ENCODE measurements at regions not wholly inside any gene's neighbourhood (a gene's known extent, or its start where the extent isn't known, plus 50 kb on each side); places are given as distances from the start of the nearest gene placed in this dataset.
"Not testable (repeated sequence)": the region's sequence is repeated elsewhere in the genome, so short reads cannot be mapped to it uniquely, and the experiment has no call there.

GRCh38 chr4:98828801-98829200 is 100.1 kb downstream of the EIF4E start:
- DNase-seq (ENCODE audit: low read depth), result no peak

- DNase-seq (ENCODE audit: low read depth), result no peak
Observed at GRCh38 chr4:98827661-98828060, 101.3 kb downstream of the EIF4E start.

DNA sequence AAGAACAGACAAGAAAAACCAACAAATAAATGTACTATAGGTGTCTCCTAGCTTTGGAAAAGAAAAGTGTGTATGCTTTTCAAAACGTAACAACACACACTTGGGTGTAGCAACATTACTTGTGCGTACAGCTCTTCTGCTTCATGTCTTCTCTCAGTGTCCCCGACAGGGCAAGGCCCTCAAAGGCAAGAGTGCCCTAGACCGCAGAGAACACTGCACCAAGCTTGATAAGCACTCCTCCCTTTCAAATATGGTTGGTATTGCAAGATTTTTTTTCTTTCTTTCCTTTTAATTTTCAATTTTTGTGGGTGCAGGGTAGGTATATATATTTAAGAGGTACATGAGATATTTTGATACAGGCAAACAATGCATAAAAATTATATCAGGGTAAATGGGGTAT is 106.8 kb downstream of the EIF4E start:
- no peak for DNase-seq (ENCODE audit: low read depth)

DNA sequence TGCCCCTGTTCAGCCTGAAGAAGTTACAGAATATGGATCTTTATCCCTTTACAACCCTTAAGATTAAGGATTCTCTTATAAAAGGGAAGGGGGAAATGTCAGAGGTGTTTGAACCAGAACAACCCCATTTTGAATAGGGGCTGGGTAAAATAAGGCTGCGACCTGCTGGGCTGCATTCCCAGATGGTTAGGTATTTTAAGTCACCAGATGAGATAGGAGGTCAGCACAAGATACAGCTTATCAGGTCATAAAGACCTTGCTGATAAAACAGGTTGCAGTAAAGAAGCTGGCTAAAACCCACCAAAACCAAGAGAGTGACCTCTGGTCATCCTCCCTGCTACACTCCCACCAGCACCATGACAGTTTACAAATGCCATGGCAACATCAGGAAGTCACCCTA is 110.8 kb downstream of the EIF4E start:
- DNase-seq (ENCODE audit: low read depth), result not testable (repeated sequence)

- DNase-seq (ENCODE audit: low read depth), result no peak
Observed at GRCh38 chr4:98816816-98817215, 112.1 kb downstream of the EIF4E start.

DNA sequence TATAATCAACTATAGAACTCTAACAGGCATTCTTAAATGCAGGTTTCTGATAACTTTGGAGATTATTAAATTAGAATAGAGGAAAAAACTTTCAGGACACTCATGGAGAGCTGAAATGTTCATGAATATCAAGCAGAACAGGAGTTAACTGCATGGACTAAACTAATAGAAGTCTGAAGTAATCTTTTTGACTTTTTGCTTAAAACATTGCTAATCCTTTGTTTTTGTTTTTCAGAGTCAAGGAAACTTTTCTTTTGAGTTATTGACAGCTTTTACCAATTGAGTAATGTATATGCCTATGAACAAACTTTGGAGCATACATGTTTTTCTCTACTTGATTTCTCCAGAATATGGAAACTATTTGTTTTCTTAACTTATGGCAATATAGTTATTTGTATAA is 112.5 kb downstream of the EIF4E start:
- no peak for DNase-seq (ENCODE audit: low read depth)

GRCh38 chr4:98804403-98804802 is 124.5 kb downstream of the EIF4E start:
- DNase-seq (ENCODE audit: low read depth), result no peak

GRCh38 chr4:98803251-98803650 is 125.7 kb downstream of the EIF4E start:
- DNase-seq (ENCODE audit: low read depth), result no peak

DNA sequence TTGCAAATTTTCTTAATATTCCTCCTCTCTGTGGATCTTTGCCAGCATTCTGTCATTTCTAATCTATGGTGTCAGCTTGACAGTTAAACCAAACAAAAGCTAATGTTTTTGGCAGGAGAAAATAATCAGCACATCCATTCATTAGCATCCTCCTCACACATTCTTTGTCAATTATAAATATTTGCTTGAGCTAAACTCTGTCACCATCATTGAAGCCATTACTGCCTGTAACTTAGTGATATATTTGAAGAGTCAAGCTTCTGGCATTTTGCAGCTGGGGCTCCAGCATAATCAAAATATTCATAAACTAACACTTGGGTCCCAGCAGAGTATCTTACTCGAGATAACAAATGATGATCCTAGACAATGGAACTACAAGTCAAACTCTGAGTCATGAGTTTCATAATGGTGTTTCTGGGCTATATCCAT is 126.1 kb downstream of the EIF4E start:
- DNase-seq (ENCODE audit: low read depth), result no peak

DNA sequence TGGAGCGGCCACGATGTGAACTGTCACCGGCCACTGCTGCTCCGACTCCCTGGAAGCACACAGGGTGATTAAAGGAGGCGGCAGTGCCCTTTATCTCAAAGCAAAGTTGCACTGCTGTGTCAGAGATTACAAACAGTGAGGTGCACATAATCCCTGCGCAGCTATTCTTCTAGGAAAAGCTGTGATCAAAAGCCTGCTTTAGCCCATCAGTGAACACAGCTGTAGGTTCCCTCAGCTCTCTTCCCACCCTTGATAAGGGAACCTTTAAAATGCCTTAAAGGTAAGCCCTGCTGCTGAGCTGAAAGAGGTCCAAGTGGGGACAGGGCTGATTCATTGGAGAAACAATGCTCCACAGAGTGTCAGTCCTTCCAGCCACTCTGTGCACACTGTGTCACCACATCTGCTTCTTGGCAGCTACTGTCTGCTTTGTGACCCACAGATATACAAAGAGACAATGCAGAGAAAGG is 127.6 kb downstream of the EIF4E start:
- no peak for DNase-seq (ENCODE audit: low read depth)

DNA sequence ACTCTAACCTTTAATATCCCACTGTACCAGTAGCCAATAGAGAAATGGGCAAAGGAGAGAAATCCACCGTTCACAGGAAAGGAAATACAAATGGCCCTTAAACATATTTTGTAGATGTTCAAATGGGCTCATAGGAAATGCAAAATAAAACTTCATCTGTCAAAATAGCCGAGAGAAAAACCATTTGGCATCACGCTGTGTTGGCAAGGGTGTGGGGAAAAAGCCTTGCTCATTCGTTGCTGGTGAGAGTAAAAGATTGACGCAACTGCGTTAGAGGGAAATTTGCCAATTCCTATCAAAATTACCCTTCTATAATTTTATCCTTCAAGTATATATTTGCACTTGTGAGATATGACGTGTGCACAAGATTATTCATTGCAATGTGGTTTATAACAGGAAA is 131.9 kb downstream of the EIF4E start:
- no peak for DNase-seq (ENCODE audit: low read depth)

DNA sequence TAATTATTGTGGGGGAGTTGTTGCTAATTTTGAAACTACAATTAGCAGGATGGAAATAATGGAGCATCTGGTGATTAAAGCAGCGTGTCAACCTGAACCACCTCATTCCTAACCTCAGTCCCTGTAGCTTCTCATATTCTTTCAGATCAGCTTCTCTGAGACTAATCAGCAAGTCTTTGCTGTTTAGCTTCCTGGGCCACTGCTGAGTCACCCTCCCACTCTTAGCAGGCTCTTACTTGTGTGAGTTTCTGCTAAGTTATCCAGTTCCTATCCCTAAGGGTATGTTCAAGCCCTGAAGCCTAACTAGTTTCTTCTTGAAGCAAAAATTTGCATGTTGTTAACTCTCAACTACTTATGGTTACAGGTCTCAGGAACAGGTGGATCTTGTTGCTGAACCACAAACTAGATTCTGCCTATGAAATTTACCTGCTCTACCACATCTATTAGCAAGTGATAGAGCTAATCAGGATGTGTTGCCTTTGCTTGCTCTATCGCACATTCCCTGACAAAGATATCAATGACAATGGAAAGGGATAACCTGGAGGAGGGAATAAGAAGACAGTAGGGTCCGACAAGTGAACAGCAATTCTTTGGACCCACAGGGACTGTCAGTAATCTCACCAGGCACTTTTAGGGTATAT is 134.2 kb downstream of the EIF4E start:
- no peak for DNase-seq (ENCODE audit: low read depth)

- no peak for DNase-seq (ENCODE audit: low read depth)
Observed at GRCh38 chr4:98793658-98794057, 135.2 kb upstream of the TSPAN5 start.

GRCh38 chr4:98786866-98787265 is 128.5 kb upstream of the TSPAN5 start:
- DNase-seq (ENCODE audit: low read depth), result no peak

DNA sequence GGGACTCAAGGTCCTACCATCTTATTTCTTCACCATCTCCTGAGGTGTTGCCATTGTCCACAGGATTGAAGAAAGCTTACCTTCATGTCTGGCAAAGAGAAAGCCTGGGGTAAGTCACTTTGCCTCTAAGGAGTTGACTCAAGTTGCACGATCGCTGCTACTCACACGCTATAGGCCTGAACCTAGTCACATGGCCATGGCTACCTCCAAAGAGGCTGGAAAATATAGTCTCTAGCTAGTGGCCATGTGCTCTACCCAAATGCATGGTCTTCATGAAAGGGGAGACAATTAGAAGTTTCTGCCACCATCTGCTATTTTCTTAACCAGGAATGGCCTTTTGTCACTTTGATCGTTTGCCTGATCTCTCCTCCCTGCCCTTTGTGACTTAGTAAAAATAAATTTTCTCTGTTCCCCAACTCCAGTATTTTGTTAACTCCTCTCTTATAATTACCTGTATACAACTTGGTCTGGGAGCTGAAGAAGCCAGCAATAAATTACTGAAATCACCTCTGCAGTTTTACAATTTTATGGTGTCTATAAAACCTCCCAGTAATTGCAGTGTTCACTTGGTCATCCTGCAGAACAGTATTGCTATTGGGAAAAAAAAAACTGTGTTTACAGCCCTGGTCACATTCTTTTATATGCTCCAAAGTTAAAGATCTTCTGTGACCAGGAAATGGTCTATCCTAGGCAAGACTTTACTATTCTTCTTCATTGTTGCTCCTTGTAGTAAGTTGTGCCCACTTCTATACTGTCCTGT is 126.7 kb upstream of the TSPAN5 start:
- DNase-seq (ENCODE audit: low read depth), result no peak

DNA sequence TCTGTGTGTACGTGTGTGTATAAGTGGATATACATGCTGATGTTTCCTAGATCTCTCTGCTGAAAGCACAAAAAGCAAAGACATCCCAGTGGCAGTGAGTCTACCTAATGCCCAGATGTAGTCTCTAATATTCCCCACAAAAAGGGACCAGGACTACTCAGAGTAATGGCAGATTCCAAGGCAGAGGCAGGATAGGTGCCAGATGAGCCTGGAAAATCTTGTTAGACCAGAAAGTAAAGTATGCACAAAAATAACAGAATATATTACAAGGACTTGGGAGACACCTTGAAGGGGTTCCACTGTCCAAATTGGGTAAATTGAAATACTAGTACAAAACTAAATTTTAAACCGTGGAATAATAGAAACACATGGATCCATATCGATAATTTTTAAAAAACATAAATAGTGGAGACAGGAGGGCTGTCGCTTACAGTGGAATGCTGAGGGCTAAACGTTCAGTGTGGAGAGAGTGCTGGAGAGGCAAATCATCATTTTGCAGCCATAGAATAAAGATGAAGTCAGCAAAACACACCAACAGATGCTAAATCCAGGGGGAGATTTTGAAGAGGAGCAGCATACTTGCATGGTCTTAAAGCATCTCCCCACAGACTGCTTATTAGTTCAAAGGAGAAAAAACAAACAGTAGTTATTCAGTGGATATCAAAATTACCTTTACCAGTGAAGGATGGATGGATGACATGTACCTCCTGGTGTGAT is 123.4 kb upstream of the TSPAN5 start:
- no peak for DNase-seq (ENCODE audit: low read depth)

DNA sequence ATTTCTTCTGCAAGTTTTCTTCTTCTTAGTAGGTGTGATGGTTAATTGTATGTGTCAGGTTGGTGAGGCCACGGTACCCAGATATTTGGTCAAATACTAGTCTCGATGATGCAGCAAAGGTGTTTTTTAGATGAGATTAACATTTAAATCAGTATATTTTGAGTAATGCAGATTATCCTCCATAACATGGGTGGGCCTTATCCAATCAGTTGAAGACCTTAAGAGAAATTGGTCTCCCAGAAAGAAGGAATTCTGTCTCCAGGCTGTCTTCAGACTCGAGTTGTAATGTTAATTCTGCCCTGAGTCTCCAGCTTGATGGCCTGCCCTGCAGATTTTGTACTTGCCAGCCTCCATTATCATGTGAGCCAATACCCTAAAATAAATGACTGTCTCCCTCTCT is 122.5 kb upstream of the TSPAN5 start:
- no peak for DNase-seq (ENCODE audit: low read depth)

DNA sequence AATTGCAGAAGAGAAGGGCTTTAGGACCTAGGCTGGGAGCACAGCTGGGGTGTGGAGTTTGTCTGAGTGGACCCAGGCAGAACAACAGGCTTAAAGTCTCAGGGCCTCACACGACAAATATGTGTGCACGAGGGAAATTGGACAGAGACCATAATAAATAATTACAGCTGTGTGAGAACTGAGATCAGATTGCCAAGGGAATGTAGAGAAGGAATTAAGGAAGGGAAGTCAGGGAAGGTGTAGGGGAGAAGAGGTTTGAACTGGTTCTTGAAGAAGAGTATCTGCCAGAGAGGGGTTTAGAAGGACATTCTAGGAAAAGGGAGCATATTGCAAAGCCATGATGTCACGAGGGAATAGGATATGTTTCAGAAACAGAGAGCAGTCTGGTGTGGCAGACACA is 120.7 kb upstream of the TSPAN5 start:
- DNase-seq (ENCODE audit: low read depth), result no peak

DNA sequence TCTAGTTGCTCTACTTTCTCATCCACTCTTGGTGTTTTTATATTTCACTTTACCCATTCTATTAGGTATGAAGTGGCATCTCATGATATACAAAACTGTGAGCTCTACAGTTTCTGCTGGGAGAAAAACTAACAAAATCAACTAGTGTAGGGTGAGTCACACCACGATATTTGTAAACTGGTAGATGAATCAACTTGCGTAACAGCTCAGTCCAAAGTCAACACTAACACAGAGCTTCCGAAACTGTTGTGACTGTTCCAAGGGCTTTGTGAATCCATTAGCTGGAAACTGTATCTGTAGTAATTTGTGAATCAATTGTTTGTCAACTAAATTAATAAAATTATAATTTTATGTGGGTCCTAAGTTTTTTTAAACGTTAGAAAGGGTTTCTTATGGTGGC is 119.8 kb upstream of the TSPAN5 start:
- no peak for DNase-seq (ENCODE audit: low read depth)

GRCh38 chr4:98775672-98776071 is 117.3 kb upstream of the TSPAN5 start:
- no peak for DNase-seq (ENCODE audit: low read depth)

DNA sequence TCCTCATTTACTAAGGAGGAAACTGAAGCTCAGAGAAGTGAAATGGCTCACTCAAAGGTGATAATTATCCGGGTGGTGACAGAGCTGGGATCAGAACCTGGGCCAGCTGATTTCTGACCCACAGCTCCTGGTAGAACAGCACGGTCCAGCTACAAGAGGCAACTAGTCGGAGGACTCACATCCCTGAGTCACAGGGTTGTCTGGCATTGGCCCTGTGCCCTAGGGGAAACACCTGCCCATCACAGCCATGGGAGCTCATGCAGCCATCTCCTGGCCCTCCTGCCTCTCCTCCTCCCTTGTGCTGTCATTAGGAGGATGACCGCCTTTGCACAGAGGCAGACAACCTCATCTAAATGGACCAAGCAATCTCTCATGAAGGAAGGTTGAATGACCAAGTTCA is 115.2 kb upstream of the TSPAN5 start:
- no peak for DNase-seq (ENCODE audit: low read depth)

- no peak for DNase-seq (ENCODE audit: low read depth)
Observed at GRCh38 chr4:98771959-98772632, 113.7 kb upstream of the TSPAN5 start.

- no peak for DNase-seq (ENCODE audit: low read depth)
Observed at GRCh38 chr4:98765771-98766170, 107.4 kb upstream of the TSPAN5 start.
